Transverse colon (tissue), 4 donors: ENCODE measurements at regions not wholly inside any gene's neighbourhood (a gene's known extent, or its start where the extent isn't known, plus 50 kb on each side); places are given as distances from the start of the nearest gene placed in this dataset.

Experiments
- CTCF ChIP-seq, 5 experiments: fragments of 200-600 bp in 3 of 5; fragments of 450-650 bp in 2 of 5; sonication (generic) in 3 of 5; IDR thresholded peaks; 1 replicate in 2 of 5; 2 replicates in 3 of 5; pipeline ENCODE4 v1.5.1; 2016 to 2017; ENCODE audit warnings: antibody characterized with exemption in 5 of 5, inconsistent platforms in 3 of 5, mild to moderate bottlenecking in 2 of 5, moderate library complexity in 1 of 5
- EP300 ChIP-seq: sonication (generic); formaldehyde crosslinking; IDR thresholded peaks from one replicate; pipeline ENCODE4 v1.6.1; 2017; ENCODE audit warnings: antibody characterized with exemption, low read depth
- POLR2AphosphoS5 ChIP-seq, 3 donors: sonication (generic); formaldehyde crosslinking; IDR thresholded peaks; one replicate each; pipeline ENCODE4 v1.6.1; 2016; ENCODE audit warnings: antibody characterized with exemption in 3 of 3

- TF ChIP-seq CTCF (IDR thresholded peaks at IDR 0.05) (no peak), POLR2AphosphoS5 (IDR thresholded peaks at IDR 0.05) (no peak), EP300 (no peak)
Measured at GRCh38 chr12:125461831-125462230, 396.6 kb downstream of the AACS start.
